ENCODE measurements at regions not wholly inside any gene's neighbourhood (a gene's known extent, or its start where the extent isn't known, plus 50 kb on each side); places are given as distances from the start of the nearest gene placed in this dataset.

GRCh38 chr9:108142504-108143201 is 653.1 kb upstream of the KLF4 start:
- H3K9me3 ChIP-seq (replicated peaks; ENCODE audit: low read length), result no peaks in the 10 kb centered on the region
- no peaks in the 10 kb centered on the region for H3K36me3 ChIP-seq (ENCODE audit: insufficient read depth, low read length)
- no peaks in the 10 kb centered on the region for H3K27me3 ChIP-seq (ENCODE audit: control insufficient read depth, insufficient read depth, low read length)
- peak overlapping the region; percentile 0 for H3K4me3 ChIP-seq (ENCODE audit: low read length)
- H3K4me2 ChIP-seq (ENCODE audit: low read length), result peak overlapping the region; percentile 61
- H3K4me1 ChIP-seq (ENCODE audit: control insufficient read depth, insufficient read depth, low read length), result peaks cover 19% of the 10 kb centered on the region
- peak overlapping the region; percentile 47 for H3K9ac ChIP-seq (ENCODE audit: low read depth, low read length)

GRCh38 chr9:108142142-108142503 is 652.6 kb upstream of the KLF4 start:
- H3K9me3 ChIP-seq (replicated peaks; ENCODE audit: low read length), result no peaks in the 10 kb centered on the region
- peak overlapping the region; percentile 47 for H3K9ac ChIP-seq (ENCODE audit: low read depth, low read length)
- H3K4me2 ChIP-seq (ENCODE audit: low read length), result peak overlapping the region; percentile 61
- no peaks in the 10 kb centered on the region for H3K27me3 ChIP-seq (ENCODE audit: control insufficient read depth, insufficient read depth, low read length)
- peaks cover 19% of the 10 kb centered on the region for H3K4me1 ChIP-seq (ENCODE audit: control insufficient read depth, insufficient read depth, low read length)
- no peaks in the 10 kb centered on the region for H3K36me3 ChIP-seq (ENCODE audit: insufficient read depth, low read length)
- H3K4me3 ChIP-seq (ENCODE audit: low read length), result no peak overlapping the region

DNA sequence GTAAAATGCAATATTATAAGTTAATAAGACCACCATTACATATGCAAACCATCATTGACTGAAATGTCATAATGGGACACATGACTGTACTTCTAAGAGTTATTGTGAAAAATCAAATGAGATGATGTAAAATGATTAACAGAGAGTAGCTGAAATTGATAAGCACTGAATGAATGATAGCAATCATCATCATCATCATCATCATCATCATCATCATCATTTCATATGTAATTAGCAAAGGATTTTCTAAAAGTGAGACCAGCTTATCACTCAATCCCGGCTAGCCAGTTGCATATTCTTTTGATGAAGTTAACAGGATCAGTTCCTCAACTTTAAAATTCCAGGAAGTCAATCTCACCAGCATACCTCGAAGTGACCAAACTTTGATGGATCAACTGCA is 650.3 kb upstream of the KLF4 start:
- H3K9ac ChIP-seq (ENCODE audit: low read depth, low read length), result no peak overlapping the region
- no peaks in the 10 kb centered on the region for H3K27me3 ChIP-seq (ENCODE audit: control insufficient read depth, insufficient read depth, low read length)
- peaks cover 19% of the 10 kb centered on the region for H3K4me1 ChIP-seq (ENCODE audit: control insufficient read depth, insufficient read depth, low read length)
- no peak overlapping the region for H3K4me2 ChIP-seq (ENCODE audit: low read length)
- no peaks in the 10 kb centered on the region for H3K36me3 ChIP-seq (ENCODE audit: insufficient read depth, low read length)
- H3K9me3 ChIP-seq (replicated peaks; ENCODE audit: low read length), result no peaks in the 10 kb centered on the region
- no peak overlapping the region for H3K4me3 ChIP-seq (ENCODE audit: low read length)

GRCh38 chr9:108138516-108138915 is 648.9 kb upstream of the KLF4 start:
- Histone ChIP-seq H3K4me3 (ENCODE audit: low read length) (no peak overlapping the region), H3K4me2 (ENCODE audit: low read length) (no peak overlapping the region), H3K4me1 (ENCODE audit: control insufficient read depth, insufficient read depth, low read length) (peaks cover 18% of the 10 kb centered on the region), H3K36me3 (ENCODE audit: insufficient read depth, low read length) (no peaks in the 10 kb centered on the region), H3K27me3 (ENCODE audit: control insufficient read depth, insufficient read depth, low read length) (no peaks in the 10 kb centered on the region), H3K9ac (ENCODE audit: low read depth, low read length) (no peak overlapping the region), H3K9me3 (replicated peaks; ENCODE audit: low read length) (no peaks in the 10 kb centered on the region)

- no peaks in the 10 kb centered on the region for H3K4me1 ChIP-seq (ENCODE audit: control insufficient read depth, insufficient read depth, low read length)
- no peaks in the 10 kb centered on the region for H3K36me3 ChIP-seq (ENCODE audit: insufficient read depth, low read length)
Measured at GRCh38 chr9:108136656-108137055, 647.1 kb upstream of the KLF4 start.

DNA sequence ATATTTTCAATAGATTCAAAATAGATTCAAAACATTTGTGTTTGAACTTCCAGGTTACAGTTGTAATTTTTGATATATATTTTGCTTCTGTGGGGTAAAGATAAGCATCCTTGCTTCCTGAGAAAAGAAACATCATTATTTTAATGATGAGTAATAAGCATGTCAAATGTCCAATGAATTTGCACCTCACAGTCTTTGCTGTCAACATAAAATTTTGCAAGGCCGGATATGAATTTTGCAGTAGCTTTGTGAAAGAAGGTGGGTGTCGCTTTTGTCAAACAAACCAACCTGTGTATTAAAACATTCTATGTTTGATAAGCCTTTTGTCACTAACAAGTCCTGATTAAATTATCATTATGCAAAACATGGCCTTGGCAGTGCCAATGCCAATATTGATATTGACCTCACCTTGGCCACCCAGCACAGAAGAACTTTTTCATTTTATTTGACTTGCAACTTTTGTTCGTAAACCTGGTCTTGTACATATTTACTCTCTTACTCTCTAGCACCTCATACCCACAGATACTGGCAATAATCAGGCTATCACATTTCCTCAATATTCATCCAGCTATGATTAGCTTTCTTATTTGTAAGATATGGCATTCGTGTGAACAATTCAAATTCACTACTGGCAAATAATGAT is 645.0 kb upstream of the KLF4 start:
- Histone ChIP-seq H3K4me3 (ENCODE audit: low read length) (no peak overlapping the region), H3K36me3 (ENCODE audit: insufficient read depth, low read length) (no peaks in the 10 kb centered on the region), H3K9me3 (replicated peaks; ENCODE audit: low read length) (no peaks in the 10 kb centered on the region), H3K4me1 (ENCODE audit: control insufficient read depth, insufficient read depth, low read length) (no peaks in the 10 kb centered on the region), H3K4me2 (ENCODE audit: low read length) (no peak overlapping the region), H3K27me3 (ENCODE audit: control insufficient read depth, insufficient read depth, low read length) (no peaks in the 10 kb centered on the region), H3K9ac (ENCODE audit: low read depth, low read length) (no peak overlapping the region)

More at GRCh38 chr9:108136656-108137055, 647.1 kb upstream of the KLF4 start:
- Histone ChIP-seq H3K9ac (ENCODE audit: low read depth, low read length) (no peak overlapping the region), H3K9me3 (replicated peaks; ENCODE audit: low read length) (no peaks in the 10 kb centered on the region), H3K4me3 (ENCODE audit: low read length) (no peak overlapping the region), H3K27me3 (ENCODE audit: control insufficient read depth, insufficient read depth, low read length) (no peaks in the 10 kb centered on the region), H3K4me2 (ENCODE audit: low read length) (no peak overlapping the region)

DNA sequence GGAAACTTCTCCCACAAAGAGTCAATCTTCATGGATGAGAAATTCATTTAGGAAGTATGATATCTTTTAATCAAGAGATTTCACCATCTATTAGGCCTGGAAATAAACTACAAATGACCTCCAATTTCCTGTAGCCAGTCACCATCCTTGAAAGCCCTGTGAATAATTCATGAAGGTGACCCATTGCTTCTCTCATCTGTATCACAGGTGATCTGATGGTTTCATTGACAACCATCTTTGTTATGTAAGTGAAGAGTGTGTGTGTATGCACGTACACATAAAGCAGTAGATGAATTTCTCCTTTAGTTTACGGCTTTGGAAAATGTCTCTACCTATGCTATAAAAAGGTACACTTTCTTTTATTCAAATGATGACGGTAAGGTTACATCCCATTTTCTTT is 644.1 kb upstream of the KLF4 start:
- no peaks in the 10 kb centered on the region for H3K4me1 ChIP-seq (ENCODE audit: control insufficient read depth, insufficient read depth, low read length)
- no peaks in the 10 kb centered on the region for H3K27me3 ChIP-seq (ENCODE audit: control insufficient read depth, insufficient read depth, low read length)
- H3K4me2 ChIP-seq (ENCODE audit: low read length), result no peak overlapping the region
- no peaks in the 10 kb centered on the region for H3K36me3 ChIP-seq (ENCODE audit: insufficient read depth, low read length)
- no peaks in the 10 kb centered on the region for H3K9me3 ChIP-seq (replicated peaks; ENCODE audit: low read length)
- no peak overlapping the region for H3K9ac ChIP-seq (ENCODE audit: low read depth, low read length)
- no peak overlapping the region for H3K4me3 ChIP-seq (ENCODE audit: low read length)

DNA sequence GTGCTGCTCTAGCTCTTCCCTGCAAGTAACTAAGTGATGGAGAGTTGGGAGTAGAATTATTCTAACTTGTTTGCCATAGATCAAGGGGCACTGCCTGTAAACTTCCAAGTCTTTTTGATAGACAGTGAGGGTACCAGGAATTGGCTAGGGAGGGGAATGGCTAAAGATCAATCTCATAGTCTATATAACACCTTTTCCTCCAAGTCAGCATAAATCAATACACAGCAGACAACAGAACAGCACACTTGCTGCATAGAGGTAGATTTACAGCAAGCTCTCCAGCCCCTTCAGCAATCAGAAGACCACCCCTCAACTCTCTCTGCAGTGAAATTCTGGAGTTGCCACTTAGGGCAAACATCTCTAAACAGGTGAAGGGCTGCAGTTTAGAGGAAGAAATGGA is 643.5 kb upstream of the KLF4 start:
- no peak overlapping the region for H3K4me3 ChIP-seq (ENCODE audit: low read length)
- no peak overlapping the region for H3K9ac ChIP-seq (ENCODE audit: low read depth, low read length)
- H3K9me3 ChIP-seq (replicated peaks; ENCODE audit: low read length), result no peaks in the 10 kb centered on the region
- H3K27me3 ChIP-seq (ENCODE audit: control insufficient read depth, insufficient read depth, low read length), result no peaks in the 10 kb centered on the region
- H3K36me3 ChIP-seq (ENCODE audit: insufficient read depth, low read length), result no peaks in the 10 kb centered on the region
- no peaks in the 10 kb centered on the region for H3K4me1 ChIP-seq (ENCODE audit: control insufficient read depth, insufficient read depth, low read length)
- no peak overlapping the region for H3K4me2 ChIP-seq (ENCODE audit: low read length)

- H3K27me3 ChIP-seq (ENCODE audit: control insufficient read depth, insufficient read depth, low read length), result no peaks in the 10 kb centered on the region
- no peaks in the 10 kb centered on the region for H3K9me3 ChIP-seq (replicated peaks; ENCODE audit: low read length)
- no peaks in the 10 kb centered on the region for H3K4me1 ChIP-seq (ENCODE audit: control insufficient read depth, insufficient read depth, low read length)
- no peak overlapping the region for H3K4me2 ChIP-seq (ENCODE audit: low read length)
- no peaks in the 10 kb centered on the region for H3K36me3 ChIP-seq (ENCODE audit: insufficient read depth, low read length)
- no peak overlapping the region for H3K9ac ChIP-seq (ENCODE audit: low read depth, low read length)
- H3K4me3 ChIP-seq (ENCODE audit: low read length), result no peak overlapping the region
Measured at GRCh38 chr9:108130905-108131304, 641.3 kb upstream of the KLF4 start.

- no peak overlapping the region for H3K4me3 ChIP-seq (ENCODE audit: low read length)
- no peaks in the 10 kb centered on the region for H3K9me3 ChIP-seq (replicated peaks; ENCODE audit: low read length)
- H3K27me3 ChIP-seq (ENCODE audit: control insufficient read depth, insufficient read depth, low read length), result no peaks in the 10 kb centered on the region
- H3K4me1 ChIP-seq (ENCODE audit: control insufficient read depth, insufficient read depth, low read length), result no peaks in the 10 kb centered on the region
- H3K9ac ChIP-seq (ENCODE audit: low read depth, low read length), result no peak overlapping the region
- no peak overlapping the region for H3K4me2 ChIP-seq (ENCODE audit: low read length)
- H3K36me3 ChIP-seq (ENCODE audit: insufficient read depth, low read length), result no peaks in the 10 kb centered on the region
Measured at GRCh38 chr9:108125625-108126024, 636.1 kb upstream of the KLF4 start.

DNA sequence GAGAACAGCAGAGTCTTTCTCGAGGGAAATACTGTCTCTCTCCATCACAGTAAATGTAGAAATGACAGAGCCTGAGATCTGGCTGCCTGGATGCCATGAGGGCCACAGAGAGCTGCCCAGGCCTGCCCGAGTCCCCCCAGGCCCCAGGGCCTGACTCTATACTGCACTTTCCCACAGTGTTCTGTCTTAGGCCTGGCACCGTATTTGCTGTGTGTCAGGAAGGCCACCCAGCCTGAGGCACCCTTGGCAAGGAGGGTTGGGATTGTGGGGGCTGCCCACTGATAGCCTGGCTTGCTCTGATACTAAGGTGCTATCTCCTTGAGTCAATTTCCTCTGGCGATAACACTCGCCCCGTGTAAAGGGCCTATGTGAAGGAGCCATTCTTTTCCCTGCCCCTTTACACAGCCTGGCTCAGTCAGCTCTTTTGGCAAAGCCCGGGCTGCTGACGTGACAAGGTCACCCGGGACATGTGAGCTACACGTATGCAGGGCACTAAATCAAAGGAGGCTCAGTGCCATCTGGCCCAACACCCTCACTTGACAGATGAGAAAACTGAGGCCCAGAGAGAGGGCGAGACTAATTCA is 630.1 kb upstream of the KLF4 start:
- no peaks in the 10 kb centered on the region for H3K36me3 ChIP-seq (ENCODE audit: insufficient read depth, low read length)
- H3K9ac ChIP-seq (ENCODE audit: low read depth, low read length), result no peak overlapping the region
- H3K27me3 ChIP-seq (ENCODE audit: control insufficient read depth, insufficient read depth, low read length), result no peaks in the 10 kb centered on the region
- no peaks in the 10 kb centered on the region for H3K4me1 ChIP-seq (ENCODE audit: control insufficient read depth, insufficient read depth, low read length)
- H3K9me3 ChIP-seq (replicated peaks; ENCODE audit: low read length), result no peaks in the 10 kb centered on the region
- H3K4me2 ChIP-seq (ENCODE audit: low read length), result no peak overlapping the region
- no peak overlapping the region for H3K4me3 ChIP-seq (ENCODE audit: low read length)

- Histone ChIP-seq H3K4me2 (ENCODE audit: low read length) (no peak overlapping the region), H3K27me3 (ENCODE audit: control insufficient read depth, insufficient read depth, low read length) (no peaks in the 10 kb centered on the region), H3K9me3 (replicated peaks; ENCODE audit: low read length) (no peaks in the 10 kb centered on the region), H3K9ac (ENCODE audit: low read depth, low read length) (no peak overlapping the region), H3K36me3 (ENCODE audit: insufficient read depth, low read length) (no peaks in the 10 kb centered on the region), H3K4me1 (ENCODE audit: control insufficient read depth, insufficient read depth, low read length) (no peaks in the 10 kb centered on the region), H3K4me3 (ENCODE audit: low read length) (no peak overlapping the region)
Measured at GRCh38 chr9:108117795-108118194, 628.2 kb upstream of the KLF4 start.
